ENCODE measurements at regions not wholly inside any gene's neighbourhood (a gene's known extent, or its start where the extent isn't known, plus 50 kb on each side); places are given as distances from the start of the nearest gene placed in this dataset.
A peak's percentile ranks its signal among the peaks of the same experiment; 100 is the strongest.
"Not testable (repeated sequence)": the region's sequence is repeated elsewhere in the genome, so short reads cannot be mapped to it uniquely, and the experiment has no call there.

DNA sequence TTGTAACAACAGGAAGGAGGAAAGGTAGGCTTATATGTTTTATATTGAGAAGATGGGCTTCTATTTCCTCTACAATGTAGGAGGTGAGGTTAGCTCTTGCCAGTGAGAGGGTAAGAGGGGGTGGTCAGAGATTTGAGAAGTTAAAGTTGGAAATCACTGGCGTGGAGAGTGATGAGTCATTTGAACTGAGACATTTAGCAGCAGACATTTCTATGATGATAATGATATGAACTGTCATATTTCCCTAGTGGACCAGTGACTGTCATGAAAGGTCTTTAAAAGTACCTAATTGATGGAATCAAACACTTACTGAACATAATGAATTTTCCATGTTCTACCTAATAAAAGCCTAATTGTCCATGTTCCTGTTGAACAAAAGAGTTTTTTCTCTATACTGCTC is 126.1 kb downstream of the FAM161A start:
- H3K27me3 ChIP-seq (ENCODE audit: control insufficient read depth in 2 of 2, insufficient read depth in 2 of 2, low read length in 2 of 2) = no peaks in the 10 kb centered on the region
- no peaks in the 10 kb centered on the region for H3K79me2 ChIP-seq (ENCODE audit: insufficient read depth, low read length)
- Mint-ChIP-seq H3K9me3 (peaks cover 3 to 14% (median 6%) of the 10 kb centered on the region in 7 donors), H3K27me3 (ENCODE audit: low read depth in 3 of 3) (peaks cover 1 to 5% (median 4%) of the 10 kb centered on the region in 3 donors), H3K4me3 (no peak overlapping the region), H3K4me1 (peaks cover 4% of the 10 kb centered on the region), H3K27ac (no peak overlapping the region), H3K36me3 (no peaks in the 10 kb centered on the region)
- H3K27ac ChIP-seq (ENCODE audit: low read depth in 1 of 2, low read length in 2 of 2) = no peak overlapping the region
- no peaks in the 10 kb centered on the region for H3K36me3 ChIP-seq (replicated peaks in 1 of 2; ENCODE audit: control insufficient read depth in 1 of 2, insufficient read depth in 2 of 2, low read length in 2 of 2)
- intact Hi-C loops (cut with micrococcal nuclease) = no loop called here
- no CpG with 5 or more reads among the region's 1 CpG for WGBS (ENCODE audit: insufficient coverage)
- no peaks in the 10 kb centered on the region for H4K20me1 ChIP-seq (ENCODE audit: insufficient read depth, low read length)
- DNase-seq = no peak
- TF ChIP-seq CTCF (IDR thresholded peaks at IDR 0.05) = no peak
- no peak overlapping the region for H3K9ac ChIP-seq (ENCODE audit: insufficient read depth, low read length, poor library complexity, severe bottlenecking)
- no peak overlapping the region for H3K4me3 ChIP-seq (replicated peaks in 1 of 3; ENCODE audit: low read depth in 2 of 3, low read length in 3 of 3)
- H3K4me2 ChIP-seq (replicated peaks; ENCODE audit: extremely low read depth, low read length, poor library complexity, severe bottlenecking) = no peak overlapping the region
- peaks cover 0 to 5% of the 10 kb centered on the region in 2 donors for H3K9me3 ChIP-seq (replicated peaks in 1 of 2; ENCODE audit: control insufficient read depth in 1 of 2, insufficient read depth in 1 of 2, low read length in 2 of 2)
- no peak overlapping the region for H2AFZ ChIP-seq (ENCODE audit: insufficient read depth, low read depth, low read length, poor library complexity, severe bottlenecking)
- H3K4me1 ChIP-seq (ENCODE audit: control insufficient read depth in 1 of 2, insufficient read depth in 2 of 2, low read length in 2 of 2) = no peaks in the 10 kb centered on the region

- H3K27ac Mint-ChIP-seq = peak overlapping the region in 1 of 7 donors; percentile 18
- Histone ChIP-seq H4K20me1 (ENCODE audit: insufficient read depth, low read length) (no peaks in the 10 kb centered on the region), H3K27ac (ENCODE audit: low read depth in 1 of 2, low read length in 2 of 2) (no peak overlapping the region), H3K79me2 (ENCODE audit: insufficient read depth, low read length) (no peaks in the 10 kb centered on the region), H2AFZ (ENCODE audit: insufficient read depth, low read depth, low read length, poor library complexity, severe bottlenecking) (no peak overlapping the region), H3K4me2 (replicated peaks; ENCODE audit: extremely low read depth, low read length, poor library complexity, severe bottlenecking) (no peak overlapping the region), H3K27me3 (ENCODE audit: control insufficient read depth in 2 of 2, insufficient read depth in 2 of 2, low read length in 2 of 2) (no peaks in the 10 kb centered on the region), H3K9ac (ENCODE audit: insufficient read depth, low read length, poor library complexity, severe bottlenecking) (no peak overlapping the region), H3K4me1 (ENCODE audit: control insufficient read depth in 1 of 2, insufficient read depth in 2 of 2, low read length in 2 of 2) (no peaks in the 10 kb centered on the region), H3K36me3 (replicated peaks in 1 of 2; ENCODE audit: control insufficient read depth in 1 of 2, insufficient read depth in 2 of 2, low read length in 2 of 2) (no peaks in the 10 kb centered on the region), H3K4me3 (replicated peaks in 1 of 3; ENCODE audit: low read depth in 2 of 3, low read length in 3 of 3) (no peak overlapping the region), H3K9me3 (replicated peaks in 1 of 2; ENCODE audit: control insufficient read depth in 1 of 2, insufficient read depth in 1 of 2, low read length in 2 of 2) (peaks cover 0 to 5% of the 10 kb centered on the region in 2 donors)
- WGBS (ENCODE audit: insufficient coverage) = 71% methylated on average over 1 of the region's 1 CpG
- no peak for TF ChIP-seq CTCF (IDR thresholded peaks at IDR 0.05)
- no peak overlapping the region for H3K4me3 Mint-ChIP-seq
- intact Hi-C loops (cut with micrococcal nuclease) = no loop called here
- no peak for DNase-seq
- peaks cover 4% of the 10 kb centered on the region for H3K4me1 Mint-ChIP-seq
- H3K9me3 Mint-ChIP-seq = peaks cover 3 to 14% (median 6%) of the 10 kb centered on the region in 7 donors
- H3K27me3 Mint-ChIP-seq (ENCODE audit: low read depth in 3 of 3) = peaks cover 1 to 6% (median 3%) of the 10 kb centered on the region in 3 donors
- no peaks in the 10 kb centered on the region for H3K36me3 Mint-ChIP-seq
These were observed 127.2 kb downstream of the FAM161A start for GRCh38 chr2:61726456-61727209.

DNA sequence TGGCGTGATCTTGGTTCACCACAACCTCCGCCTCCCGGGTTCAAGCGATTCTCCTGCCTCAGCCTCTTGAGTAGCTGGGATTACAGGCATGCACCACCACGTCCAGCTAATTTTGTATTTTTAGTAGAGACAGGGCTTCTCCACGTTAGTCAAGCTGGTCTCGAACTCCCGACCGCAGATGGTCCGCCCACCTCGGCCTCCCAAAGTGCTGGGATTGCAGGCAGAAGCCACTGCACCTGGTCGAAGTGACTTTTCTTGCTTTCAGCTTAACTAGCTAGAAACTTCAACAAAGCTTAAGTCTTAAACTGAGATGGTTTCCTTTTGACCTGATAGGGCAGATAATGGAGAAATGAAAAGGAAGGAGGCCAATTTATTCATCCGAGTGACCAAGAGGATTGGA is 130.5 kb downstream of the FAM161A start:
- H2AFZ ChIP-seq (ENCODE audit: insufficient read depth, low read depth, low read length, poor library complexity, severe bottlenecking); DNase-seq; H3K9ac ChIP-seq (ENCODE audit: insufficient read depth, low read length, poor library complexity, severe bottlenecking); H3K27me3 Mint-ChIP-seq (ENCODE audit: low read depth in 3 of 3); H3K27me3 ChIP-seq (ENCODE audit: control insufficient read depth in 2 of 2, insufficient read depth in 2 of 2, low read length in 2 of 2); H3K27ac ChIP-seq (ENCODE audit: low read depth in 1 of 2, low read length in 2 of 2); H4K20me1 ChIP-seq (ENCODE audit: insufficient read depth, low read length); H3K4me1 Mint-ChIP-seq; H3K9me3 ChIP-seq (replicated peaks in 1 of 2; ENCODE audit: control insufficient read depth in 1 of 2, insufficient read depth in 1 of 2, low read length in 2 of 2); H3K4me3 Mint-ChIP-seq; H3K27ac Mint-ChIP-seq; H3K4me1 ChIP-seq (ENCODE audit: control insufficient read depth in 1 of 2, insufficient read depth in 2 of 2, low read length in 2 of 2); H3K79me2 ChIP-seq (ENCODE audit: insufficient read depth, low read length); H3K36me3 Mint-ChIP-seq; H3K36me3 ChIP-seq (replicated peaks in 1 of 2; ENCODE audit: control insufficient read depth in 1 of 2, insufficient read depth in 2 of 2, low read length in 2 of 2); intact Hi-C loops (cut with micrococcal nuclease); H3K4me2 ChIP-seq (replicated peaks; ENCODE audit: extremely low read depth, low read length, poor library complexity, severe bottlenecking); H3K4me3 ChIP-seq (replicated peaks in 1 of 3; ENCODE audit: low read depth in 2 of 3, low read length in 3 of 3): not testable (repeated sequence)
- 94% methylated on average over 8 of the region's 13 CpGs for WGBS (ENCODE audit: insufficient coverage)
- H3K9me3 Mint-ChIP-seq = peaks cover 3 to 10% (median 6%) of the 10 kb centered on the region in 7 donors
